CD14-positive monocyte (primary cell): ENCODE measurements at regions not wholly inside any gene's neighbourhood (a gene's known extent, or its start where the extent isn't known, plus 50 kb on each side); places are given as distances from the start of the nearest gene placed in this dataset.

Experiments used
- DNase-seq, 3 donors: peaks; one replicate each; pipeline ENCODE4 v3.0.0-alpha.2; 2011 to 2022
- H2AFZ ChIP-seq: 2 replicates; pipeline ENCODE4 v1.6.0; 2012; ENCODE audit warnings: mild to moderate bottlenecking, low read depth, low read length, inconsistent platforms; ENCODE audit not compliant: insufficient read depth, poor library complexity, severe bottlenecking
- H3K27ac ChIP-seq, 2 donors: 1 replicate in 1 of 2; 2 replicates in 1 of 2; pipeline ENCODE4 v1.5.1; 2012 to 2013; ENCODE audit warnings: low read length in 2 of 2, control low read depth in 1 of 2, inconsistent platforms in 1 of 2, low read depth in 1 of 2, mild to moderate bottlenecking in 1 of 2
- H3K27me3 ChIP-seq, 2 donors: one replicate each; pipeline versions ENCODE4 v1.6.0 to v1.6.1; 2011 to 2013; ENCODE audit warnings: low read length in 2 of 2; ENCODE audit not compliant: control insufficient read depth in 2 of 2, insufficient read depth in 2 of 2
- H3K36me3 ChIP-seq, 2 donors: replicated peaks in 1 of 2; 1 replicate in 1 of 2; 2 replicates in 1 of 2; pipeline versions ENCODE4 v1.5.1 to v1.6.1; 2012 to 2013; ENCODE audit warnings: low read length in 2 of 2, control low read depth in 1 of 2, inconsistent platforms in 1 of 2, mild to moderate bottlenecking in 1 of 2; ENCODE audit not compliant: insufficient read depth in 2 of 2, control insufficient read depth in 1 of 2
- H3K4me1 ChIP-seq, 2 donors: 1 replicate in 1 of 2; 2 replicates in 1 of 2; pipeline versions ENCODE4 v1.5.1 to v1.6.1; 2012 to 2013; ENCODE audit warnings: low read length in 2 of 2, control low read depth in 1 of 2, inconsistent platforms in 1 of 2, mild to moderate bottlenecking in 1 of 2, moderate library complexity in 1 of 2; ENCODE audit not compliant: insufficient read depth in 2 of 2, control insufficient read depth in 1 of 2
- H3K4me2 ChIP-seq: replicated peaks from 2 replicates; pipeline ENCODE3; 2012; ENCODE audit warnings: low read length, moderate library complexity, mild to moderate bottlenecking; ENCODE audit not compliant: poor library complexity, severe bottlenecking; ENCODE audit errors: extremely low read depth
- H3K4me3 ChIP-seq, 3 experiments: fragments of 200-600 bp in 1 of 3; sonication (generic) in 1 of 3; replicated peaks in 1 of 3; 1 replicate in 2 of 3; 2 replicates in 1 of 3; pipeline ENCODE4 v1.5.1; 2011 to 2013; ENCODE audit warnings: low read length in 3 of 3, mild to moderate bottlenecking in 3 of 3, control low read depth in 2 of 3, low read depth in 2 of 3, inconsistent platforms in 1 of 3, moderate library complexity in 1 of 3
- H3K79me2 ChIP-seq: 2 replicates; pipeline ENCODE4 v1.6.0; 2012; ENCODE audit warnings: mild to moderate bottlenecking, control low read depth, inconsistent platforms, low read length, moderate library complexity; ENCODE audit not compliant: insufficient read depth
- H3K9ac ChIP-seq: 2 replicates; pipeline ENCODE4 v1.6.0; 2017; ENCODE audit warnings: low read length, mild to moderate bottlenecking; ENCODE audit not compliant: insufficient read depth, poor library complexity, severe bottlenecking
- H3K9me3 ChIP-seq, 2 donors: replicated peaks in 1 of 2; 1 replicate in 1 of 2; 2 replicates in 1 of 2; pipeline versions ENCODE4 v1.5.1 to v1.6.1; 2012 to 2013; ENCODE audit warnings: low read length in 2 of 2, control low read depth in 1 of 2; ENCODE audit not compliant: control insufficient read depth in 1 of 2, insufficient read depth in 1 of 2
- H4K20me1 ChIP-seq: 2 replicates; pipeline ENCODE4 v1.6.0; 2012; ENCODE audit warnings: mild to moderate bottlenecking, low read length, control low read depth, moderate library complexity; ENCODE audit not compliant: insufficient read depth
- H3K27ac Mint-ChIP-seq, 7 donors: one replicate each; pipeline ENCODE4 v1.8.0; 2020; ENCODE audit warnings: mild to moderate bottlenecking in 7 of 7, mixed read lengths in 7 of 7, moderate library complexity in 6 of 7, inconsistent platforms in 2 of 7
- H3K27me3 Mint-ChIP-seq, 3 donors: one replicate each; pipeline ENCODE4 v1.8.0; 2021 to 2022; ENCODE audit warnings: low read depth in 3 of 3, mild to moderate bottlenecking in 3 of 3, mixed read lengths in 3 of 3, moderate library complexity in 3 of 3, inconsistent platforms in 1 of 3
- H3K36me3 Mint-ChIP-seq, 2 donors: one replicate each; pipeline ENCODE4 v1.8.0; 2020; ENCODE audit warnings: mixed read lengths in 2 of 2, inconsistent platforms in 1 of 2, mild to moderate bottlenecking in 1 of 2
- H3K4me1 Mint-ChIP-seq: one replicate; pipeline ENCODE4 v1.8.0; 2020; ENCODE audit warnings: mild to moderate bottlenecking, mixed read lengths
- H3K4me3 Mint-ChIP-seq, 2 donors: one replicate each; pipeline ENCODE4 v1.8.0; 2020; ENCODE audit warnings: mild to moderate bottlenecking in 2 of 2, mixed read lengths in 2 of 2, moderate library complexity in 1 of 2
- H3K9me3 Mint-ChIP-seq, 7 donors: one replicate each; pipeline ENCODE4 v1.8.0; 2020 to 2022; ENCODE audit warnings: mixed read lengths in 7 of 7, mild to moderate bottlenecking in 6 of 7, moderate library complexity in 6 of 7, inconsistent platforms in 2 of 7
- CTCF ChIP-seq: fragments of 200-600 bp; IDR thresholded peaks from one replicate; pipeline ENCODE4 v1.8.0; 2022; ENCODE audit warnings: antibody characterized with exemption, mild to moderate bottlenecking
- WGBS: methylation state at CpG from one replicate; pipeline ENCODE4 v1.1.5; 2013; ENCODE audit warnings: missing lambda C conversion rate; ENCODE audit not compliant: insufficient coverage; 5-methylcytosine and 5-hydroxymethylcytosine counted together
- intact Hi-C, 2 donors: fragments of 100-400 bp; cut with micrococcal nuclease; formaldehyde crosslinking; loops; one replicate each; pipeline versions ENCODE4 v1.15.0 to v1.15.1; 2023

- DNase-seq, result no peak
- Mint-ChIP-seq H3K4me3 (no peak overlapping the region), H3K27me3 (peaks cover 0 to 1% (median 0%) of the 10 kb centered on the region in 3 donors), H3K4me1 (no peaks in the 10 kb centered on the region), H3K36me3 (no peaks in the 10 kb centered on the region), H3K27ac (no peak overlapping the region), H3K9me3 (peaks cover 2 to 10% (median 3%) of the 10 kb centered on the region in 7 donors)
- H4K20me1 ChIP-seq, result no peaks in the 10 kb centered on the region
- no peak overlapping the region for H3K4me3 ChIP-seq
- H3K27me3 ChIP-seq, result no peaks in the 10 kb centered on the region
- H3K9ac ChIP-seq, result no peak overlapping the region
- H3K4me1 ChIP-seq, result no peaks in the 10 kb centered on the region
- H3K9me3 ChIP-seq, result peaks cover 0 to 11% of the 10 kb centered on the region in 2 donors
- no peak for TF ChIP-seq CTCF
- intact Hi-C loops, result no loop called here
- H3K4me2 ChIP-seq, result no peak overlapping the region
- H3K79me2 ChIP-seq, result no peaks in the 10 kb centered on the region
- no peak overlapping the region for H2AFZ ChIP-seq
- no peak overlapping the region for H3K27ac ChIP-seq
- no peaks in the 10 kb centered on the region for H3K36me3 ChIP-seq
Measured at GRCh38 chr17:71170070-71170469, 950.8 kb upstream of the SOX9 start.

GRCh38 chr17:71171270-71171669, 949.5 kb upstream of the SOX9 start:
- no peak overlapping the region for H3K4me3 ChIP-seq

More at GRCh38 chr17:71171270-71171669, 949.5 kb upstream of the SOX9 start:
- Mint-ChIP-seq H3K4me3 (no peak overlapping the region), H3K9me3 (peaks cover 2 to 12% (median 3%) of the 10 kb centered on the region in 7 donors), H3K27ac (no peak overlapping the region), H3K4me1 (no peaks in the 10 kb centered on the region), H3K27me3 (peaks cover 0 to 1% (median 0%) of the 10 kb centered on the region in 3 donors), H3K36me3 (no peaks in the 10 kb centered on the region)
- Histone ChIP-seq H3K9ac (no peak overlapping the region), H3K27me3 (no peaks in the 10 kb centered on the region), H3K79me2 (no peaks in the 10 kb centered on the region), H3K27ac (no peak overlapping the region), H4K20me1 (no peaks in the 10 kb centered on the region), H3K9me3 (peaks cover 0 to 11% of the 10 kb centered on the region in 2 donors), H2AFZ (no peak overlapping the region), H3K4me1 (no peaks in the 10 kb centered on the region), H3K36me3 (no peaks in the 10 kb centered on the region), H3K4me2 (no peak overlapping the region)
- no CpG with 5 or more reads among the region's 2 CpGs for WGBS
- no peak for TF ChIP-seq CTCF
- intact Hi-C loops, result no loop called here
- DNase-seq, result no peak
